HG03378 (cell line): ENCODE measurements at regions not wholly inside any gene's neighbourhood (a gene's known extent, or its start where the extent isn't known, plus 50 kb on each side); places are given as distances from the start of the nearest gene placed in this dataset.
"Not testable (repeated sequence)": the region's sequence is repeated elsewhere in the genome, so short reads cannot be mapped to it uniquely, and the experiment has no call there.

Source experiments
- ATAC-seq: cut with Tn5 transposase; IDR thresholded peaks from one replicate; pipeline ENCODE4 v1.9.1; 2021; ENCODE audit warnings: mild to moderate bottlenecking, moderate library complexity; ENCODE audit not compliant: unreplicated experiment

DNA sequence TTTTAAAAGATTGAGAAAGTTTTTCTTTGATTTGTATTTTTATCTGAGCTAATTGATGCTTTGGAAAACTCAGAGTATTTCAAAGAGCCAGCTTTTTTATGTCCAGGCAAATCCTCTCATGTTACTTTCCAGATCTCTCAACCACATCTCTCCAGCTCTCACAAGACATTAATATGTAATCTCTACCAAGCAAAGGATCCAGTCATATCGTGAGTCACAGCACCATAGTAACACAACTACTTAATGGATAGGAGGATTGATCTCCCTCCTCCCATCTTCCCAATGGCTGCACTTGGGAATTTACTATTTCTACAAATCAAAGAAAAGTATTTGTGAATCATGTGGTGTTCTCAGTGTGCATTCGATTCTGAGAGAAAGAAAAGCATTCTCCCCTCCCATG lies 63.3 kb downstream of the POU4F1 start:
- ATAC-seq, result no peak

GRCh38 chr13:78526044-78526443 lies 77.3 kb downstream of the POU4F1 start:
- not testable (repeated sequence) for ATAC-seq

DNA sequence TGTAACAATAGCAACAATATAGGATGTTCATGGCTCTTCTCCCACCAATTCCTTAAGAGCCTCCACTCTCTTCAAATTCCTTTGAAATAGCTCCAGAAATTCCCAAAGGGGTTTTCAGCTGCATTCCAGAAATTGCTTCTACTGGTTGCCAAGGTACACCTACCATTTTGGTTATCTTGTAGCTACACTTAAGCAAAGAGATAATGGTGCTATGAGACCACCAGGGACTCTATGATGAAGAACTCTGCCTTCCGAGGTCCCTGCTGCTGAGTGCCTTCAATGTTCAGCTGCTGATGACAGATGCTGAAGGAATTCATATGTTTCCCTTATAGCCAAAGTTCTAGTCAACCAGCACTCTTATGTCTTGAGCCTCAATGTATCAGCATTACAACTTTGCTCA lies 78.4 kb downstream of the POU4F1 start:
- ATAC-seq, result no peak

GRCh38 chr13:78521091-78521490 lies 82.3 kb downstream of the POU4F1 start:
- no peak for ATAC-seq

DNA sequence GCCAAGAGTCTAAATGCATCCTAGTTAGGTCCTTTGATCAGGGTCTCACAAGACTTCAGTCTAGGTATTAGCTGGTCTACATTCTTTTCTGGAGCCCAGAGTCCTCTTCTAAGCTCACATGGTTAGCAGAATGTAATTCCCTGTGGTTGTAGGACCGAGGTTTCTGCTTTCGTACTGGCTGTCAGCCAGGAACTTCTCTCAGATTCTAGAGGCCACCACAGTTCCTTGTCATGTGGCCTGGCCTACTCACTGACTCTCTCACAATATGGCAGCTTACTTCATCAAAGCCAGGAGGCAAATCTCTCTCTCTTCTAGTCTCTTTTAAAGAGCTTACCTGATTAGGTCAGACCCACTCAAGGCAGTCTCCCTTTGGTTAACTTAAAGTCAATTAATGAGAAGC lies 82.9 kb downstream of the POU4F1 start:
- ATAC-seq, result no peak

GRCh38 chr13:78518482-78518881 lies 84.9 kb downstream of the POU4F1 start:
- not testable (repeated sequence) for ATAC-seq

DNA sequence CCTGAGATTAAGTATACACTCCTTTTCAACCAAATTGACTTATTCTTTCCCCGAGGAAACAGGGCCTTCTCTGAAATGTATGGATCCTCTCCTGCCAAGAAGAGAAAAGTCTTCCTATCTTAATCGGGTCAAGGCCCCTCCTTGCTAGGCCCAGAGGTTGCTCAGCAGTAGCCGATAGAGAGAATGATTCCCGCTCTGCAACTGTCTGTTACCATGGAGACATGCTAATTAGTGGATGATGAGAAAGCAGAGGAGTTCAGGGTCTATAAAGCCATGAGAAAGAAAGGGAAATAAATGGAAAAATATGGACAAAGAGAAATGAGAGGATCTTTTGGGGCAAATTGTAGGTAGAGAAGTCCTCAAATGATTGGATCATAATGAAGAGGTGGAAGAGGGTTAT lies 103.5 kb downstream of the POU4F1 start:
- no peak for ATAC-seq

GRCh38 chr13:78497702-78498355 lies 105.5 kb downstream of the POU4F1 start:
- no peak for ATAC-seq

DNA sequence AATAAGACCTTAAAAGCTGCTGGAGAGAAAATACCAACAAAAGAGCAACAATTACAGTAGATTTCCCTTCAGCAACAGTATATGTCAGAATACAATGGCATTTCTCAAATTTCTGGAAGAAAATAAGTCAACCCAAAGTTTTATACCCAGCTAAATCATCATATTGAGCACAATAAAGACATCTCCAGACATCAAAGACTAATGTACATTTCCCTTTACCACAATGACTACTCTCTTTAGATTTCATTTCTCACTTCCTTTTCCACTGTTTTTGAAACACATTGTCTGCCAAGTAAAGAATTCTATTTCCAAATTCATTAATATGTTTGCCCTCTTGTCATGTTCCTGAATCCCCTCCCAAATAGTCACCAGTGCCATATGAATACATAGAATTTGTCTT lies 111.4 kb downstream of the POU4F1 start:
- no peak for ATAC-seq

DNA sequence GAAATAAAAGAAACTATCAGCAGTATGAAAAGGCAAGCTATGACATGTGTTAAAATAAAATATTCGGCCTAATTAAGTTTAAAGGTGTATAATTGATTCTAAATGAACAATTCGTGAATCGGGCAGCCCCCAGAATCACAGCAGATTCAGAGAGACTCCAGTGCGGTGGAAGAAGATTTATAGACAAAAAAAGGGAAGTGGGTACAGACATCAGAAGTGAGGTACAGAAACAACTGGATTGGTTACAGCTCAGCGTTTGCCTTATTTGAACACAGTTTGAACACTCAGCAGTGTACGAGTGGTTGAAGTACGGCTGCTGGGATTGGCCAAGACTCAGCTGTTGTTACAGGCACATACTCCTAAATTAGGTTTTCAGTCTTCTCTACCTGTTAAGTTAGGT lies 113.1 kb downstream of the POU4F1 start:
- not testable (repeated sequence) for ATAC-seq

- ATAC-seq, result no peak
Measured at GRCh38 chr13:78487707-78488106, 115.6 kb downstream of the POU4F1 start.

GRCh38 chr13:78485803-78486202 lies 117.5 kb downstream of the POU4F1 start:
- ATAC-seq, result no peak

GRCh38 chr13:78478183-78478582 lies 125.2 kb downstream of the POU4F1 start:
- no peak for ATAC-seq

DNA sequence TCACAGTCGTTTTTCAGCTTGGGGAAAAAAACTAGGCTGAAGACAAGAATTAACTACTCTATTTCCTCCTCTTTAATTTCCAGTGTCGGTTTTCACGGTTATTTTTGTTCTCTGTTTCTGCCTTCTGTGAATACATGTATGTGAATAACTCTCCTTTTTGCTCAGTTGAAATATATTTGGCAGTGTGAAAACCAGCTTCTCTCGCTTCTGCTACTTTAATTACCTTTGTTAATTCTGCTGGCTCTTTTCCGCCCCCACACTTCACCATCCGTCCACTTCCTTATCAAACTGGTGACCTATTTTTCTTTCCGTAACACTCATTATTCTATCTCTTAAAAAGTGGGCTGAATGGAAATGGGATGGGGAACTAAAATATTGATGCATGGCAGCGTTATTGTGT lies 126.4 kb downstream of the POU4F1 start:
- no peak for ATAC-seq

- no peak for ATAC-seq
Measured at GRCh38 chr13:78468621-78469020, 134.7 kb downstream of the POU4F1 start.

DNA sequence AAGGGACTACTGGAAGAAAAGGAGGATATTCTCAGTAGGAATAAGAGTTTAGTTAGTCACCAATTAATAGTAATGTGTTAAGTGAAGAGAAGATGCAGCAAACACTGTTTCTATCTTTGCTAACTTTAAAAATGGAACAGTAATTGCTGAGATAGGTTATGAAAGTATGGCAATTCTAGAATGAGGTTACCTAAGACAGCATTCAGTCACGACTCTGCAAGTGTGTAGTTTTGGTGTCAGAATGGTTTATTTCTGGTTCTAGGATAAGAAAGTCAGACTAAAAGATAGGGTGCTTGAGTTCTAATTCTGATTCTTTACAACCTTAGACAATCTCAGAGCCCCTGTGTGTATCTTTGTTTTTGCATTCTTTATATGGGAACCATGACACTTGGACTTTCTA lies 138.1 kb downstream of the POU4F1 start:
- ATAC-seq, result no peak

DNA sequence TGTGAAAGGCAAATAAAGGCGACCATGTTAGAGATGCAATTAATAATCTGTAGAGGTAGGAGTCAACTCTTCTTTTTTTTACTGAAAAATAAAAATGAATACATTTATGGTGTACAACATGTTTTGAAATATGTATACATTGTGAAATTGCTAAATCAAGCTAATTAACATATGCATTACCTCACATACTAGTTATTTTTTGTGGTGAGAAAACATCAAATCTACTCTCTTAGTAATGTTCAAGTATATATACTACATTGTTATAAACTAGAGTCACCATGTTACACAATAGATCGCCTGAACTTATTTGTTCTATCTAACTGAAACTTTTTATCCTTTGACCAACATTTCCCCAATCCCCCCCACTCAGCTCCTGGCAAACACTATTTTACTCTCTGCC lies 143.2 kb downstream of the POU4F1 start:
- no peak for ATAC-seq

DNA sequence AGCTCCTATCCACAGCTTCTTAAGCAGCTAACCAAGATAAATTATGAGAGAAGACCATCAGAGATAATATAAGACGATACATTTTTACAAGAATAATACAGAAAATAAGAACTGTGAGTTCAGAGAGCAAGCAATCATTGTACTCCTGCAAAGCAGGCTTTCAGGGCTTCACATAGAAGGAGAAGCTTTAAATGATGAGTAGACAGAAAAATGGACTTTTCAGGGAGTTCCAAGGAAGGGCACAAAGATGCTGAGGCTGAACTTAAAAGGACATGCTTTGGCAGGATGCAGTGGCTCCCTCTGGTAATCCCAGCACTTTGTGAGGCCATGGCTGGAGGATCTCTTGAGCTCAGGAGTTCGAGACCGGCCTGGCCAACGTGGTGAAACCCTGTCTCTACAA lies 159.5 kb downstream of the POU4F1 start:
- no peak for ATAC-seq

- ATAC-seq, result no peak
Measured at GRCh38 chr13:78437781-78438180, 165.6 kb downstream of the POU4F1 start.

DNA sequence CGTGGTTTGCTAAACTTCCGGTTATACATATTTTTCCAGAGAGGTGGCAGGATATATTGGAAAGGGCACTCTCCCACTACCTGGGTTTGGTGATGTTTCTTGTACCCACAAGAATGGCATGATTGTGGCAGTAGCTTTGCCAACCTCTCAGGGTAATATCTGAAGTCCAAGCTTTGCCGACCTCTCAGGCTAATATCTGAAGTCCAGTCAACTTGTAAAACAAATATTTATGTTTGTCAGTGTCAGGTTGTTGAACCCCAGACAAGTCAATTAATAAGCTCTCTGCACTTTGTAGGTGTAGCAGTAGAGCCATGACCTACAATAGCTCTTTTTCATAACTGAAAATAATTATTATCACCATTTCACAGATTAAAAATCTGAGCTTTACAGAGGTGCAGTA lies 167.0 kb downstream of the POU4F1 start:
- ATAC-seq, result no peak

DNA sequence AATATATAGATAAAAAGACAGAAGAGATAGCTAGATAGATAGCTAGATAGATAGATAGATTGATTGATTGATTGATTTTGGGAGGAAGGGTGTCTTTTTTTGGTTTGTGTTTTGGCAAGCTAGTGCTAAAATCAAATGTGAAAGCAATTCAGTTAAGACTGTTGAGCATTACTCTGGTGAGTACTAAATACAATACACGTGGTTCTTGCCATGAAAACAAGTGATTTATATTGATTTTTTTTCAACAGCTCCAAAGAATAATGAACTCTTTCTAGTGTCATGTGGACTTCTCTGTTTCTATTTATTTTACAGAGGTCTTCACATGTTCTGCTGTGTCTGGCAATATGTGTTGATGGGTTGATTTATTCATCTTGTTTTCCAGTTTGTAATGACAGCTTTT lies 172.0 kb downstream of the POU4F1 start:
- no peak for ATAC-seq

DNA sequence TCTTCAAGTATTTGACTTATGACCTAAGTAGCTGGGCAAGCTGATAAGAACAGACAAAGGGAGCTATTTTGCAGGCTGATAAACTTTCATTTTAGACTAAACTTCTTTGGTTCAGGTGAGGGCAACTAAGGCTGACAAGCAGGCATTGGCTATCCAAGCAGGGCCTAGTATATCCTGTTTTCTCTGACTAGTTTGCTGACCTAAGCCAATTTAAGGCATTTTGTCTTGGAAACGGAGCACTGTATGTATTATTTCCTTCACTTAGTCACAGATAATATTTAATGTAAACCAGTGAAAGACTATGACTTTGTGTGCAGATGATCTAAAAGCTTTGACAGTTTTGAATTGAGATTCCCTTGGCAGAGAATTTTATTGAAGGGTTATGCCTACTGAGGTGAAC lies 172.5 kb downstream of the POU4F1 start:
- no peak for ATAC-seq

DNA sequence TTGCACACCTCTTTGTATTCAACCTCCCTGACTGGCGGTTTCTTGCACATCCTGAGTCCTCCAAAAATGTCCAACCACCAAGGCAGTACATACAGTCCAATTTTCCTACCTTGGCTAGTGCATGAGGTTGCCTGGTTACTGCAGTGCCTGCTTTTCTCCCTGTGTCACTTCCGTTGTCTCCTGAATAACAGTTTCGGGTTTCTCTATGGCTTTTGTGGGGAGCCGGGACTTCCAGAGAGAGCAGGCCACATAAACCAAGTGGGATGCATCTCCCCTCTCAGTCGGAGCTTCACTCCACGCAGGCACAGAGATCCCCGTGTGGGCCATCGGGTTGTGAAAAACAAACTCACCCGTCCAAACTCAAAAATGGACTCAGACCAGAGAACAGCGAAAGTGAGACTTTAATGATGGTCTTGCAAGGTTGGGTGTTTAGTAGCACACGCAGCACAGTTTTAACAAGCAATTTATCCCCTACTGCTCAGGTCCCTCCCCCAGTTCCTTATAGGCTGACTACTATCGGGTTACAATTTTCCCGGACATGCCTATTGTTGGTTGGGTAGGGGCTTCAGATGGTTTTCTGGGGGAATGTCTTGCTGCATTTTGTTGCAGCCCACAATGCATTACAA lies 173.1 kb downstream of the POU4F1 start:
- ATAC-seq, result no peak
